ENCODE measurements at regions not wholly inside any gene's neighbourhood (a gene's known extent, or its start where the extent isn't known, plus 50 kb on each side); places are given as distances from the start of the nearest gene placed in this dataset.
"Not testable (repeated sequence)": the region's sequence is repeated elsewhere in the genome, so short reads cannot be mapped to it uniquely, and the experiment has no call there.

- H3K27me3 Mint-ChIP-seq (ENCODE audit: low read depth) = no peaks in the 10 kb centered on the region
- no peak overlapping the region for H3K27ac Mint-ChIP-seq
- H3K9me3 Mint-ChIP-seq = peaks cover 12 to 22% of the 10 kb centered on the region in 2 donors
- peaks cover 0 to 4% of the 10 kb centered on the region in 2 donors for H3K36me3 Mint-ChIP-seq (ENCODE audit: insufficient read depth in 2 of 2)
- DNase-seq (no peak), ATAC-seq (replicated peaks in 1 of 2) (no peak)
- H3K4me1 Mint-ChIP-seq (ENCODE audit: low read depth) = no peaks in the 10 kb centered on the region
- H3K4me3 Mint-ChIP-seq = no peak overlapping the region
These were observed 917.4 kb upstream of the POT1 start for GRCh38 chr7:125847055-125847454.

GRCh38 chr7:125845686-125846085, 916.1 kb upstream of the POT1 start:
- no peaks in the 10 kb centered on the region for H3K27me3 Mint-ChIP-seq (ENCODE audit: low read depth)
- ATAC-seq (replicated peaks in 1 of 2) (no peak), DNase-seq (no peak)
- H3K4me3 Mint-ChIP-seq = no peak overlapping the region
- H3K27ac Mint-ChIP-seq = no peak overlapping the region
- no peaks in the 10 kb centered on the region for H3K4me1 Mint-ChIP-seq (ENCODE audit: low read depth)
- peaks cover 12 to 18% of the 10 kb centered on the region in 2 donors for H3K9me3 Mint-ChIP-seq
- H3K36me3 Mint-ChIP-seq (ENCODE audit: insufficient read depth in 2 of 2) = peaks cover 0 to 4% of the 10 kb centered on the region in 2 donors

GRCh38 chr7:125834421-125834820, 904.8 kb upstream of the POT1 start:
- Mint-ChIP-seq H3K9me3 (peaks cover 17% of the 10 kb centered on the region in 2 donors), H3K27ac (no peak overlapping the region), H3K27me3 (ENCODE audit: low read depth) (no peaks in the 10 kb centered on the region), H3K4me3 (no peak overlapping the region), H3K4me1 (ENCODE audit: low read depth) (no peaks in the 10 kb centered on the region), H3K36me3 (ENCODE audit: insufficient read depth in 2 of 2) (peaks cover 3 to 5% of the 10 kb centered on the region in 2 donors)
- ATAC-seq (replicated peaks in 1 of 2) (no peak), DNase-seq (no peak)

- Mint-ChIP-seq H3K27me3 (ENCODE audit: low read depth) (no peaks in the 10 kb centered on the region), H3K27ac (no peak overlapping the region), H3K9me3 (peaks cover 17 to 18% of the 10 kb centered on the region in 2 donors), H3K4me3 (no peak overlapping the region), H3K36me3 (ENCODE audit: insufficient read depth in 2 of 2) (peaks cover 3 to 5% of the 10 kb centered on the region in 2 donors), H3K4me1 (ENCODE audit: low read depth) (no peaks in the 10 kb centered on the region)
- no peak for DNase-seq
- ATAC-seq (replicated peaks in 1 of 2) = no peak
These were observed 904.2 kb upstream of the POT1 start for GRCh38 chr7:125833839-125834238.

GRCh38 chr7:125830743-125831142, 901.1 kb upstream of the POT1 start:
- Mint-ChIP-seq H3K27ac (no peak overlapping the region), H3K36me3 (ENCODE audit: insufficient read depth in 2 of 2) (peaks cover 3 to 5% of the 10 kb centered on the region in 2 donors), H3K27me3 (ENCODE audit: low read depth) (no peaks in the 10 kb centered on the region), H3K9me3 (peaks cover 18 to 22% of the 10 kb centered on the region in 2 donors), H3K4me1 (ENCODE audit: low read depth) (no peaks in the 10 kb centered on the region), H3K4me3 (no peak overlapping the region)
- DNase-seq (no peak), ATAC-seq (replicated peaks in 1 of 2) (no peak)

- no peaks in the 10 kb centered on the region for H3K4me1 Mint-ChIP-seq (ENCODE audit: low read depth)
- no peak overlapping the region for H3K4me3 Mint-ChIP-seq
- no peak overlapping the region for H3K27ac Mint-ChIP-seq
- peaks cover 14 to 17% of the 10 kb centered on the region in 2 donors for H3K9me3 Mint-ChIP-seq
- H3K36me3 Mint-ChIP-seq (ENCODE audit: insufficient read depth in 2 of 2) = no peaks in the 10 kb centered on the region
- DNase-seq (no peak), ATAC-seq (replicated peaks in 1 of 2) (no peak)
- H3K27me3 Mint-ChIP-seq (ENCODE audit: low read depth) = no peaks in the 10 kb centered on the region
These were observed 898.6 kb upstream of the POT1 start for GRCh38 chr7:125828153-125828700.

- no peak for ATAC-seq (replicated peaks in 1 of 2)
- no peak for DNase-seq
- no peaks in the 10 kb centered on the region for H3K36me3 Mint-ChIP-seq (ENCODE audit: insufficient read depth in 2 of 2)
- H3K27me3 Mint-ChIP-seq (ENCODE audit: low read depth) = no peaks in the 10 kb centered on the region
- H3K27ac Mint-ChIP-seq = no peak overlapping the region
- H3K4me1 Mint-ChIP-seq (ENCODE audit: low read depth) = no peaks in the 10 kb centered on the region
- H3K9me3 Mint-ChIP-seq = peaks cover 6 to 7% of the 10 kb centered on the region in 2 donors
- no peak overlapping the region for H3K4me3 Mint-ChIP-seq
These were observed 893.9 kb upstream of the POT1 start for GRCh38 chr7:125823538-125823937.

GRCh38 chr7:125820495-125820894, 890.9 kb upstream of the POT1 start:
- no peak for DNase-seq
- H3K9me3 Mint-ChIP-seq = peaks cover 2 to 6% of the 10 kb centered on the region in 2 donors
- H3K27me3 Mint-ChIP-seq (ENCODE audit: low read depth) = no peaks in the 10 kb centered on the region
- no peaks in the 10 kb centered on the region for H3K36me3 Mint-ChIP-seq (ENCODE audit: insufficient read depth in 2 of 2)
- no peak for ATAC-seq (replicated peaks in 1 of 2)
- H3K27ac Mint-ChIP-seq = no peak overlapping the region
- H3K4me1 Mint-ChIP-seq (ENCODE audit: low read depth) = no peaks in the 10 kb centered on the region
- no peak overlapping the region for H3K4me3 Mint-ChIP-seq

GRCh38 chr7:125814100-125814499, 884.5 kb upstream of the POT1 start:
- H3K9me3 Mint-ChIP-seq = peaks cover 3 to 5% of the 10 kb centered on the region in 2 donors
- no peak overlapping the region for H3K4me3 Mint-ChIP-seq
- H3K36me3 Mint-ChIP-seq (ENCODE audit: insufficient read depth in 2 of 2) = no peaks in the 10 kb centered on the region
- no peak overlapping the region for H3K27ac Mint-ChIP-seq
- H3K4me1 Mint-ChIP-seq (ENCODE audit: low read depth) = no peaks in the 10 kb centered on the region
- no peak for ATAC-seq (replicated peaks in 1 of 2)
- no peaks in the 10 kb centered on the region for H3K27me3 Mint-ChIP-seq (ENCODE audit: low read depth)
- DNase-seq = no peak

GRCh38 chr7:125806491-125806890, 876.9 kb upstream of the POT1 start:
- H3K4me1 Mint-ChIP-seq (ENCODE audit: low read depth); H3K4me3 Mint-ChIP-seq; H3K27me3 Mint-ChIP-seq (ENCODE audit: low read depth); H3K36me3 Mint-ChIP-seq (ENCODE audit: insufficient read depth in 2 of 2); H3K9me3 Mint-ChIP-seq; ATAC-seq (replicated peaks in 1 of 2); DNase-seq; H3K27ac Mint-ChIP-seq: not testable (repeated sequence)

GRCh38 chr7:125804273-125804672, 874.6 kb upstream of the POT1 start:
- DNase-seq (no peak), ATAC-seq (replicated peaks in 1 of 2) (no peak)
- H3K4me3 Mint-ChIP-seq = no peak overlapping the region
- peaks cover 6 to 8% of the 10 kb centered on the region in 2 donors for H3K9me3 Mint-ChIP-seq
- no peaks in the 10 kb centered on the region for H3K4me1 Mint-ChIP-seq (ENCODE audit: low read depth)
- no peaks in the 10 kb centered on the region for H3K27me3 Mint-ChIP-seq (ENCODE audit: low read depth)
- H3K27ac Mint-ChIP-seq = no peak overlapping the region
- H3K36me3 Mint-ChIP-seq (ENCODE audit: insufficient read depth in 2 of 2) = peaks cover 0 to 1% of the 10 kb centered on the region in 2 donors

- Mint-ChIP-seq H3K27me3 (ENCODE audit: low read depth) (no peaks in the 10 kb centered on the region), H3K4me1 (ENCODE audit: low read depth) (no peaks in the 10 kb centered on the region), H3K27ac (no peak overlapping the region), H3K4me3 (no peak overlapping the region), H3K9me3 (peaks cover 7 to 8% of the 10 kb centered on the region in 2 donors), H3K36me3 (ENCODE audit: insufficient read depth in 2 of 2) (no peaks in the 10 kb centered on the region)
- DNase-seq (no peak), ATAC-seq (replicated peaks in 1 of 2) (no peak)
These were observed 850.5 kb upstream of the POT1 start for GRCh38 chr7:125780153-125780552.

- DNase-seq (no peak), ATAC-seq (replicated peaks in 1 of 2) (no peak)
- H3K27me3 Mint-ChIP-seq (ENCODE audit: low read depth) = no peaks in the 10 kb centered on the region
- peaks cover 2 to 4% of the 10 kb centered on the region in 2 donors for H3K9me3 Mint-ChIP-seq
- H3K4me3 Mint-ChIP-seq = no peak overlapping the region
- no peak overlapping the region for H3K27ac Mint-ChIP-seq
- no peaks in the 10 kb centered on the region for H3K36me3 Mint-ChIP-seq (ENCODE audit: insufficient read depth in 2 of 2)
- no peaks in the 10 kb centered on the region for H3K4me1 Mint-ChIP-seq (ENCODE audit: low read depth)
These were observed 845.7 kb upstream of the POT1 start for GRCh38 chr7:125775317-125775716.

GRCh38 chr7:125773113-125773785, 843.6 kb upstream of the POT1 start:
- DNase-seq (no peak), ATAC-seq (replicated peaks in 1 of 2) (no peak)
- Mint-ChIP-seq H3K27ac (no peak overlapping the region), H3K4me3 (no peak overlapping the region), H3K9me3 (peaks cover 0 to 2% of the 10 kb centered on the region in 2 donors), H3K27me3 (ENCODE audit: low read depth) (no peaks in the 10 kb centered on the region), H3K4me1 (ENCODE audit: low read depth) (no peaks in the 10 kb centered on the region), H3K36me3 (ENCODE audit: insufficient read depth in 2 of 2) (no peaks in the 10 kb centered on the region)
